Dedifferentiated amniotic fluid mesenchymal stem cell (primary cell): ENCODE measurements at regions not wholly inside any gene's neighbourhood (a gene's known extent, or its start where the extent isn't known, plus 50 kb on each side); places are given as distances from the start of the nearest gene placed in this dataset.
"Not testable (repeated sequence)": the region's sequence is repeated elsewhere in the genome, so short reads cannot be mapped to it uniquely, and the experiment has no call there.

Experiments used
- DNase-seq: peaks from one replicate; pipeline ENCODE4 v3.0.0-alpha.2; 2016; ENCODE audit errors: extremely low spot score

GRCh38 chr16:88128556-88128955 is 177.3 kb downstream of the BANP start:
- DNase-seq, result no peak

GRCh38 chr16:88129133-88129532 is 177.9 kb downstream of the BANP start:
- not testable (repeated sequence) for DNase-seq

GRCh38 chr16:88130016-88130415 is 178.8 kb downstream of the BANP start:
- DNase-seq, result no peak

- DNase-seq, result no peak
Observed at GRCh38 chr16:88130681-88131080, 179.4 kb downstream of the BANP start.

GRCh38 chr16:88131256-88131655 is 180.0 kb downstream of the BANP start:
- no peak for DNase-seq

- no peak for DNase-seq
Observed at GRCh38 chr16:88131966-88132365, 180.7 kb downstream of the BANP start.

GRCh38 chr16:88132836-88133506 is 181.7 kb downstream of the BANP start:
- DNase-seq, result no peak

GRCh38 chr16:88133507-88133843 is 182.2 kb downstream of the BANP start:
- DNase-seq, result no peak

GRCh38 chr16:88134172-88134898 is 183.1 kb downstream of the BANP start:
- DNase-seq, result not testable (repeated sequence)

GRCh38 chr16:88134899-88135682 is 183.9 kb downstream of the BANP start:
- DNase-seq, result not testable (repeated sequence)

- not testable (repeated sequence) for DNase-seq
Observed at GRCh38 chr16:88136211-88136713, 185.0 kb downstream of the BANP start.

GRCh38 chr16:88136939-88137338 is 185.7 kb downstream of the BANP start:
- not testable (repeated sequence) for DNase-seq

- not testable (repeated sequence) for DNase-seq
Observed at GRCh38 chr16:88139141-88139540, 187.9 kb downstream of the BANP start.

- DNase-seq, result not testable (repeated sequence)
Observed at GRCh38 chr16:88140195-88140594, 189.0 kb downstream of the BANP start.

- DNase-seq, result no peak
Observed at GRCh38 chr16:88141580-88141979, 190.3 kb downstream of the BANP start.

- not testable (repeated sequence) for DNase-seq
Observed at GRCh38 chr16:88142056-88142935, 191.1 kb downstream of the BANP start.

- DNase-seq, result not testable (repeated sequence)
Observed at GRCh38 chr16:88143122-88144027, 192.1 kb downstream of the BANP start.

GRCh38 chr16:88144028-88144511 is 192.8 kb downstream of the BANP start:
- no peak for DNase-seq

- not testable (repeated sequence) for DNase-seq
Observed at GRCh38 chr16:88145376-88145775, 194.1 kb downstream of the BANP start.

GRCh38 chr16:88145824-88146405 is 194.7 kb downstream of the BANP start:
- DNase-seq, result not testable (repeated sequence)
